OCI-M1 (cell line): ENCODE measurements at regions not wholly inside any gene's neighbourhood (a gene's known extent, or its start where the extent isn't known, plus 50 kb on each side); places are given as distances from the start of the nearest gene placed in this dataset.
A peak's percentile ranks its signal among the peaks of the same experiment; 100 is the strongest.
"Not testable (repeated sequence)": the region's sequence is repeated elsewhere in the genome, so short reads cannot be mapped to it uniquely, and the experiment has no call there.

ENCODE experiments used
- DNase-seq: peaks from one replicate; lab custom pipeline; 2025; lab: John Stamatoyannopoulos, UW

DNA sequence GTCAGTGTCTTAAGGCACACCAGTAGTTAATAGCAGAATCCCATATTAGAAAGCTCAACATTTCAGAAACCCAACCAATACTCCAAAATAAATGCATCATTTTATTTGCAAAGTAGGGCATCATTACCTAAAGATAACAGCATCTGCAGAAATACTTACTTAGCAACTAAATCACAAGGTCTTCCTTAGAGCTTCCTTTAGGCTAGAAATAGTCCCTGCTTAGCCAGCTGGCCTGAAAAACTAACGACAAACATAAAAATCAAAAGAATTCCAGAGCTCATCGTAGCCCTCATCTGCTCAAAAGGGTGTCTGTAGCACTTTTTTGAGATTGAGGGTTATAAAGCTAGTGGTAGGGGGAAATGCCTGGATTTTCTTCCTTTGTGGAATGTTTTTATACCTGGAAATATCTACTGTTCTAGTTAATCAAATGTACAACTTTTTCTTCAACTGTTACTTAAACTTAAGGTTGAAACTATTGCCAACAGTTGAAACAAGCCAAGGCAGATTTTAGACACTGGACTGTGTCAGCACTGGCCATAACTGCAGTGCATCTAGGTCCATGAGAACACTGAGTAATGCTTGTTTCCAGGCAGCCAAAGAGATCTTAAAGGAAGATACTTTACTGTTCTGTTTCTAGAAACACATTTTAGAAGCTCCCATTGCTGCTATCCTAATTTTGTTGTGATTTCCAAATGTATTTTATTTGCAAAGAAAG is 129.4 kb upstream of the RASA1 start:
- DNase-seq = no peak

DNA sequence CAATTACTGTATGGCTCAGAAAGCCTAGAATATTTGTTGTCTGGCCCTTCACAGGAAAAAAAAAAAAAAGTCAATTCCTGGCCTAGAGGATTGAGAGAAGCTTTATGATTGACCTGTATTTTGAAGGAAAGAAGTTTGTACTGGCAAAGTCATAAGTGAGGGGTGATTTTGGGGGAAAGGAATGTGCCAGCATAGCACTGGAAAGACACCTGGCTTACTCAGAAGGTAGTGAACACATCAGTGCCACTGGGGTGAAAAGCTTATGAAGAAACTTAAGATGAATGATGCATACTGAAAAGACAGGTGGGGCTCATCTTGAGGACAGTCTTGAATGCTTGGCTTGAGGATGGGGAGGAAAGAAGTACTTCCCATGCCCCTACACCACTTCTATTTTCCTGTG is 127.9 kb upstream of the RASA1 start:
- DNase-seq = no peak

DNA sequence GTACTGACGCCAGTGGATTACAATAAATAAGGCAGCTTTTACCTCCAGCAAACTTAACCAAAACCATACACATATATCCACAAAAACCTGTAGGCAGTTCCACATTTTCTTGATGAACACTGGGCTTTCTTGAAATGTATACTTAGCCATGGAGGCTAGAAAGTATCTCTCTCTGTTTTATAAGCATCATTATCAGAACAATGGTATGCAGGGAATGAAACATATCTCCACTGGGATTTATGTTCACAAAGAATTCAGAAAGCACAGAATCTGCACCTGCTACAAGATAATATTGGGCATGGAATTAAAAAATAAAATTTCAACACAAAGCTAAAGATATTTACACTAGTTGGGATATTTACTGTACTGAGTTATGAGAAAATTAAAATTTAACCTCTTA is 126.1 kb upstream of the RASA1 start:
- DNase-seq = no peak

DNA sequence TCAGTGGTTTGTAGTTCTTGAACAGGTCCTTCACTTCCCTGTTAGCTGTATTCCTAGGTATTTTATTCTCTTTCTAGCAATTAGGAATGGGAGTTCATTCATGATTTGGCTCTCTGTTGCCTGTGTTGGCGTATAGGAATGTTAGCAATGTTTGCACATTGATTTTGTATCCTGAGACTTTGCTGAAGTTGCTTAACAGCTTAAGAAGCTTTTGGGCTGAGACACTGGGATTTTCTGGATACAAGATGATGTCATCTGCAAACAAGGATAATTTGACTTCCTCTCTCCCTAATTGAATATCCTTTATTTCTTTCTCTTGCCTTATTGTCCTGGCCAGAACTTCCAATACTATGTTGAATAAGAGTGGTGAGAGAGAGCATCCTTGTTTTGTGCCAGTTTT is 121.8 kb upstream of the RASA1 start:
- not testable (repeated sequence) for DNase-seq

DNA sequence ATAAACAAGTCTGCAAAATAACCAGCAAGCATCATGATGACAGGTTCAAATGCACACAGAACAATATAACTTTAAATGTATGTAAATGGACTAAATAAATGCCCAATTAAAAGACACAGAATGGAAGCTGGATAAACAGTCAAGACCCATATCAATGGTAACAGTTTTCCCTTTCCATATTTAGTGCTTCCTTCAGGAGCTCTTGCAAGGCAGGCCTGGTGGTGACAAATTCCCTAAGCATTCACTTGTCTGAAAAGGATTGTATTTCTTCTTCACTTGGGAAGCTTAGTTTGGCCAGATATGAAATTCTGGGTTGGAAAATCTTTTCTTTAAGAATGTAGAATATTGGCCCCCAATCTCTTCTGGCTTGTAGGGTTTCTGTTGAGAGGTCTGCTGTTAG is 120.2 kb upstream of the RASA1 start:
- DNase-seq = no peak

DNA sequence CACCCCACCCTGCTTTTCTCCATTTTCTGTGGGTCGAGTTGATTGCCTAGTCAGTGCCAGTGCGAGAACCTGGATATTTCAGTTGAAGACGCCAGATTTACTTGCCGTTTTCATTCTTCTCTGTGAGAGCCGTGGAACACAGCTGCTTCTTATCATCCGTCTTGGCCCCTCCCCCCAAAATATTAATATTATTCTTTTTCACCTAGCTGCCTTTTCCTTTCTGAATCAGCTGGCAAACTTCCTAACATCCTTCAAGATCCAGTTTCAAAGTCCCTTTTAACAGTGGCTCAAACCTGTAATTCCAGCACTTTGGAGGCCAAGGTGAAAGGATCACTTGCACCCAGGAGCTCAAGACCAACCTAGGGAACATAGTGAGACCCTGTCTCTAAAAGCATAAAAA is 117.1 kb upstream of the RASA1 start:
- DNase-seq = no peak

DNA sequence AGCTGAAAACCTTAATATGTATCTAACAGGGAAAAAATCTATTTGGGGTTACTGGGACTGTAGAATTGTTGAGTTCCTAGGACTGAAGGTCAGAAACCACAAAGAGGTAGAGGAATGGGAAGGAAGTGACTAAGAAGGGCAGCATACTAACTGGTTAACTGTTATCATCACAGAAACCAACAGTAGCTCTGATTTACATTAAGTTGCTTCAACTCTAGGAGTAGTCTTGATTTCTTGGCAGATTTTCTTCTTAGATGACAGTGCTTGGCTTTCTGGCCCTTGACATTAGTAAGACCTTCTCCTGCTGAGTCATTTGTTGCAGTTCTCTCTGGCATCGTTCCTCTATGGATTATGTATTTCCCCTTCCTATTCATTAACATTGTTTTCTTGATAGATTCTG is 116.1 kb upstream of the RASA1 start:
- peak; percentile 81 for DNase-seq

DNA sequence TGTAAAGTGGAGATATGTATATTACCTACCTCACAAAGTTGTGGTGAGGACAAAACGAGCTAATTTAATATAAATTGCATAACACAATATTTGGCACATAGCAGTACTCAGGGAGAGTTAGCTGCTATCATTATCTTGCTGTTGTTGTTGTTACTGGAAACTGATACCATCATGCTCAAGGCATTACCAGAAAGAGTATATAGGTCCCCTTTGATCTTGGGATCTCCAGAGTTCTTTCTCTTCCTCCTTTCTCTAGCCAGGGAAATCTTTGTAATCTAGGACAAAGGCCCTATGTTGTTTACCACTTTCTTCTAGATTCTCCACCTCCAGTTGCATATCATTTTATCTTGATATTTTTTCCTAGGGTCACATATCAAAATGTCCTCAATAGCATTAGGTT is 114.8 kb upstream of the RASA1 start:
- no peak for DNase-seq

DNA sequence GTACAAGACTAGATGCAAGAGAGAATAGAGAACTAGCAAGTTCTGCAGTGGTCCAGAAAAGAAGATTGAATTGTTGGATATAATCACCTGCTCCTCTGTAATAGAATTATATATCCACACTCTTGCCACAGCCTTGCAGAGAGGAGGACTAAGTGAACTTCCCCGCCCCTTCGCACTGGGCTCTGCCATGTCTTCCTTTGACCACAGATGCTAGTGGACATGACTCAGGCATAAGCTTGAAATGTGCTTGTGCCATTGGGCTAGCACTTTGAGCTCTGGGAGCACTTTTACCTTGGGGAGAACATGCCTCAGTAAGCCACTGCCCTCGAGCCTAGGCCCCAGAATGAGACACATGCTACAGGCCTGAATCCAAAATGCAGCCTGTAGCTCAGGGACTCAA is 113.5 kb upstream of the RASA1 start:
- no peak for DNase-seq

DNA sequence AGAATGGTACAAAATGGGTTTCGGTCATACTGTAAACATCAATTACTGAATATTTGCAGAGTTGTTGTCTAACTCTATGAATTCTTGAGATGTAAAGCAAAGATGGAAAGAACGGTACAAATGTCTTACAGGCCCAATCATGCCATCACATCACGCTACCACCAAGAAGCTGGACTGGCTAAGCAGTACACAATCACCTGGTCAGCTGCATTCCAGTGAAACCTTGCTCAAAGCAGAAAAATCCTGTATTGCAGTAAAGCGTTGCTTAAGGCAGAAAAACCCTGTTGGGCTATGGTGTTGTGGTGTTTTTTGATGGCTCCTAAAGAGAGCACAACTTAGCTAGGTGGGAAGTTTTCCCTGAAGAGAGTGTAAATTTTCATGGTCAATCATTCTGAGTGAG is 112.6 kb upstream of the RASA1 start:
- no peak for DNase-seq

DNA sequence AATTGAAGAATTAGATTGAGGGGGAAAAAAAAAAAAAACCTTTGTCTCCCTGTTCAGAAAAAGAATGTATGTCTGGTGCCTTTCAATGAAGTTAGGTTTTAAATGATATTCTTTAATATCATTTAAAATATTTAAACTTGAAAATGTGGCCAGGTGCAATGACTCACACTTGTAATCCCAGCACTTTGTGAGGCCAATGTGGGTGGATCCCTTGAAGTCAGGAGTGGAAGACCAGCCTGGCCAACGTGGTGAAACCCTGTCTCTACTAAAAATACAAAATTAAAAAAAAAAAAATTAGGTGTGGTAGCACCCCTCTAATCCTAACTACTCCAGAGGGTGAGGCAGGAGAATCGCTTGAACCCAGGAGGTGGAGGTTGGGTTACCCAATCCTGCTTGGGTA is 111.1 kb upstream of the RASA1 start:
- DNase-seq = no peak

DNA sequence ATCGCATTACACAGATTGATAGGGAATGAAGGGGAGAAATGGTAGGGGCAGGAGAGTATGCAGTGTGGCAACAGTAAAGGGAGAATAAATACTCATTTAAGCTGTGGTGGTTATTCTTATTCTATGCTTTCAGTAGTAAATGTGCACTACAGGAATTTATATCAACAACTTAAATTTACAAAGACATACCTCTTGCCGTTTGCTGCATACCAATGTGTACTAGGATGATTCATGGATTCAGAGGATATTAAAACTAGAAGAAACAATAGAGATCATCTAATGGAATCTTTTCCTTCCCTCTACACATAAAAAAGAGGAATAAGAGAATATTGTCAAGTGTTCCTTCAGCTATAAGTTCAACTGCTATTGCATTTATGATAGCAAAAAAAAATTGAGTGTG is 103.3 kb upstream of the RASA1 start:
- DNase-seq = no peak

DNA sequence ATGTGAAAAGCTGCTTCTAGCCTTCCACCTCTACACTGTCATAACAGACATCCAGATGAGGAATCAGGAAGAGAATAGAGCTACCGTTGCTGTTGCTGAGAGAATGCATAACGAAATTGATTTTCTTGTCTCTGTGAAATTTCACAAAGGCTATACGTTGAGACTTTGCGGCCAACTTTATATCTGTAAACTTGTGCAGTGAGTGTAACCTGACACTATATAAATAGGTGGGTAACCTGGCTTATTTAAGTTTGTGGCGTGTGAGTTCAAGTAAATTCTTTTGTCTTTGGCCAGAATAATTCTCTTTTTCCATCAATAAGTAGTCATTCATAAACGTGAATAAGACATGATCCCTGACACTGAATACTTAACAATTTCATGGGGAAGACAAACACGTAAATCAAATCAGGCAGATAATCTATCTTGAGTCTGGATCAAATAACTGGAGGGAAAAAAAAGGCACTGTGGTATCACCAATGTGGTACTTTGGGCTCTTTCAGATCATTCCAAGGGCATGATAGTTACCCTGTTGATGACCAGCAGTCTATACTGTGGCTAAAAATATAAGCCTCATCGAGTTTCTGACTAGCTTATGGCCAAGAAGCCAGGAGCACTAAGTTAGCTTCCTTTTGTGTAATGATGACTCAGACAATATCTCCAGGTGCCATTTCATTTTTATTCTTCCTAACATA is 98.2 kb upstream of the RASA1 start:
- DNase-seq = no peak

DNA sequence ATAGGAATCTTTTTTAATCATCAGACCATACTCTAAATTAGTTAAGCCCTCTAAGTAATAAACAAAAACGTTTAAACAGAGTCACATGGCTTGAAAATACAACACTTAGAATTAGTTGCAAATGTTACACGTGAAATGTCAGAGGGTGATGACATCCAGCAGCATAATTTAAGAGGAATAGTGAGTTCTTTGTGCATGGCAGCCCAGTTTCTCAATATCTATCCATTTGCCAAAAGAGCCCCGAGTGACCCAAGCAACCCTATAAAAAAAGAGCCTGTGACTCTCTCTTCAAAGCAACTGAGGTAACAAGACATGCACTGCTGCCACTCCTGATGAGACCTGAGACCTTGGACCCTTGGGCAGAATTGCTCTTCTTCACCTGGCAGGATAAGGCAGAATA is 96.9 kb upstream of the RASA1 start:
- DNase-seq = no peak

DNA sequence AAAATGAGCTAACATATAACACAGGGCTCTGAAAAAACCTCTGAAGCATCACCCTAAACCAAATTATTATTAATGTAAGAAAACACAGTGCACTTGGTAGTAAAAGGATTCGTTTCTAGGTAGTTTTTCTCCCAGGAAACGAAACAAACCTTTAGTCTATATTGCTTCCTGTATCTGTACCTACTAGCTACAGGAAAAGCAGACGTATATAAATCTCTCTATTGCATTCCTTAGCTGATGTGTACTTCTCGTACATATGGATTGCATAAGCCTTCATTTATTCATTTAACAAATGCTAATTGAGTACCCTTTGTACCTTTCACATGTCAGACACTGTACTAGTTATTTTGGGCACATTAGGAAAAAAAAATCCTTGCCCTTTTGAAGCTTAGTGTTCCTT is 85.0 kb upstream of the RASA1 start:
- DNase-seq = no peak

DNA sequence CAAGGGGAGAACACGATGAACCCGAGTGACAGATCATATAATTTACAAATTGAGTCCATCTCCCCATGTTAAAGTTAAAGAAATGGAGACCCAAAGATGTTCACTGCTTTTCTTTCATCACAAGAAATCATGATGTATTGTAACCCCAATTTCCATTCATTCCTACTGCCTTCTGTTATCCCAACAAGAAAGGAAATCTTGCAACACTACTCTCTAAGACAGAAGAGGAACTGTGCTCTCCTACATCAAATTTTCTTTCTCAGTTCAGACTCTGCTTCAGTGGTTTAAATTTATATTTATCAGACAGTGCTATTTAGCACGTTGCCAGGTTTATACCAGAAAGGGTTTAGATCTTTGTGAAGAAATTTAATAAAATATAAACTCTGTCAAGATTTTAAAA is 83.8 kb upstream of the RASA1 start:
- DNase-seq = no peak

DNA sequence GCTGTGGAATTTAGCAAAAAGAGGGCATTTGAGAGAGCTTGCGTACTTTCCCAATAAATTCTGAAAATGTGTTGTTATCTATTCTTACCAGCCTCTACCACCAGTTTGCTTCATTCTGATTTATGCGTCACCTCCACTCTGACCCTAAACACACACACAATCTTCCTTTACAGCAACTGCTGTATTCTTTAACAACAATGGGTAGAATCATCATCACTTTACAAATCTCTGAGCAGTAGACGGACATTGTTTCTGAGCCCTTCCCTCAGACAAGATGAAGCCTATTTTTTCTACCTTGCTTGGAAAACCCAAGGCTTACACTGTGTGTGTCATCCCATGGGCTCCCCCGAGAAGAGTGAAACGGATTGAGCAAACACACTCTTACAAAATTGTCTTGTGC is 83.1 kb upstream of the RASA1 start:
- peak; percentile 44 for DNase-seq

DNA sequence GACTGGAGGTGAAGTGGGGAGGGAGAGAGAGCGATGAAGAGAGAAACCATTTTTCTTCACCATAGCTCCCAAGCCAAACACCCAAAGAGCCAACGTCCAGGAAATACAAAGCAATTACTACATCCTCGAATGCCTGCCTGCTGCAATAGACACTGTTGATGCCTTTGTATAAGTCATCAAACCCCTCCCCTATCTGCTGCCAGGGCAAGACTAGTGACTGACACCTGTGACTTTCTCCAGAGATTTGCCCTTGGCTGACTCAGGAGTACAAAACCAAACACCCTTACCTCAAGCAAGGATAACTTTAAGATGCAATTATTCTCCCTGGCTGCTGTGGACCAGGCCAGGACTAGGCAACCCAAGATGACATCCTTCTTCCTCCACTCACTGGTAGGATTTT is 81.8 kb upstream of the RASA1 start:
- DNase-seq = no peak

DNA sequence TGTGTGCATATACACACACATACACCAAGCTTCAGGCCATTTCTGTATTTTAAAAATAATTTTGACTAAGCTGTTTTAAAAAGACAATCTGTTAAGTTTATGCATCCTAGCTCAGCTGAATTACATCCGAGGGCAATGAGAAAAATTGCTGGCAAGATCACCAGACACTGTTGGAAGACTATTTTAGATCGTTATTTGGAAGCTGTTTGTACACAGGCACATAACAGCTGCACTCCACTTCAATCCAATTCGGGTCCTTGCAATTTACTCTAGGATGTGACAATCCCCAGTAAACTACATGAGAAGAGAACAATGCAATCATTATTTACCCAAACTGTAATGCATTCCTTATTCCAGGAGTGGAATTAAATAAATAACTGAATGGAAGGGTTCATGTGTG is 79.3 kb upstream of the RASA1 start:
- no peak for DNase-seq

DNA sequence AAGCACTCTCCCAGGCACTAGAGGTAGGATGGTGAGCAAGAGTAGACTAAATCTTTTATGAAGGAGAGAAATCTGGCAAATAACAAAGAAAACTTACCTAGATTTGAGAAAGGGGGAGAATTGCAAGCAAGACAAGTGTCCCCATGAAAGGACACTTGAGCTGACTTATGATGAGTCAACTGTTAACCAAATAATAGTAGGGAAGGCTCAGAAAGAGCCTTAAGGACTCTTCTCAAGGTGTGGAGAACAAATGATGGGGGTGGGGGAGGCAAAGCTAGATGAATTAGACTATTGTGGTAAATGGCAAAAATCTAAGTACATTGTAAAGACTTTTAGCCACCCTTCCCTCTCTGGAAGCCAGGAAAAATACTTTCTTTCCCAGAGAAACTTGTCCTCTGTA is 77.6 kb upstream of the RASA1 start:
- DNase-seq = no peak

DNA sequence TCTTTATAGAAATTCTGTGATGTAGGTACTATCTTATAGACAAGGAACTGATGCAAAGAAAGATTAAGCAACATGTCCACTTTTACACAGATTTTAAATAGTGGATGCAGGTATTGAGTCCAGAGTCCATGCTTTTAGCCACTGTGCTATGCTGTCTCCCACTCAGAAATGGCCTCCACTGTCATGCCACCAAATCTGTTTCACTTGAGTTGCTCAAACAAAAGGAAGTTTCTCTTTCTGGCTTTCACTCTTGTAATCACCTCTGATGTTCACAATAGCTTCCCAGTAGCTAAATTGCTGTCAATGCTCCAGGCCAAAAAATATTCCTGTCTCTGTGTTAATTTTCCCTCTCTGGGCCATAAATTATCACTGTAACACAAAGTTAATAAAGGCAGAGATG is 77.0 kb upstream of the RASA1 start:
- no peak for DNase-seq

DNA sequence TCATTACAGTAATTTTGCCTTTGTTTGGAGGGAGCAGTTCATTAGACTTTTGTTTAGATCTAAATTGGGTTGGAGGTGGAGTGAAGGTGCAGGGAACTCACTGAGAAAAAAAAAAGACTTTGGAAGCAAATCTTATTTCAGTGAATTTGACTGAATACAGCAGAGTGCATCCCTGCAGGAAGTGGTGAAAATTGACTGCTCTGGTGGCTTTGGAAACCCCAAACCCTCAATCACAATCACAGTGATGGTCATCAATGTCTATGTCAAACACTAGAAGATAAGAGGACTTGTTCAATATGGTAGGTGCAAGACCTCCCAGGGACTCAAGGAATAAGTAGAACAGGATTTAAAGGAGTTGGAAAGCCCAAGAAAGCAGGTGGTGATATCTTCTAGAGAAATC is 76.0 kb upstream of the RASA1 start:
- DNase-seq = no peak

DNA sequence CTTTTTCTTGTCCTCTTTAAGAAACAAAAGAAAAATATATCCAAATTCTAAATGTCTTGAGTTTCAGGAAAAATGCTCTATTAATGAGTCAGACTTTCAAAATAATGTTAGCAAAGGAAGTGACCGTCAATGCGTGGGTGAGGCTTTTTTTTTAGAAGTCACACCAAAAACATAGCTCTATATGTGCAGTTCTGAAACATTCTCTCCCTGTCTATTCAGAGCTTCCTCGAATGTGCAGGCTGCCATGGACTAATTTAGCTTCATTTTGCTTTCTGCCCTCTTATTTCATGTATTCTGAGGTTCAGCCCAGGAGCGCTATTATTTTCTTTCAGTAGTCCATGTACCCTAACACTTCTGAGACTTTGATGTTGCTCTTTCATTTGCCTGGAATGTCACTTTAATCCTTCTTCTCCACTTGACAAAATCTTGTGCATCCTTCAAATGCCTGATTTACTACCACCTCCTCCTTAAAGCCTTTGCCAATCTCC is 72.5 kb upstream of the RASA1 start:
- no peak for DNase-seq

DNA sequence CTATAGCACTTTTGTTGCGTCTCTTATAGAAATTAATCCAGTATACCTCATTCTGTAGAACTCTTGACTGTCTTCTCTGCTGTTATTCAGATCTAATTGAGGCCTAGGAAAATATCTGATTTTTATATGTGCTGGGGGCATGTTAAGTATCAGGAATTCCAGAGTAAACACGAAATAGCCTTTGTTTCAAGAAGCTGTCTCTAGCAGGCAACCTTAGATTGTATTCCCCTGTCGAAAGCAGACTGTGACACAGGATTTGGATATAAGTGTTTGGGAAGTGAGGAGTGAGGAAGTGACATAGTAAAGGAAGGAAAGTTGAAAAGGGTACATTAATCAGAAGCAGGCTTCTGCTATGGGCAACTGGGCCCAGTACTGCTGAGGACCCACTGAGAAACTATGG is 72.1 kb upstream of the RASA1 start:
- DNase-seq = no peak
